IPS DF 4.7 (cell line): ENCODE measurements at regions not wholly inside any gene's neighbourhood (a gene's known extent, or its start where the extent isn't known, plus 50 kb on each side); places are given as distances from the start of the nearest gene placed in this dataset.

Experiments
- DNase-seq: peaks from one replicate; pipeline ENCODE4 v3.0.0-alpha.2; 2013; ENCODE audit warnings: low spot score; ENCODE audit errors: extremely low read depth

DNA sequence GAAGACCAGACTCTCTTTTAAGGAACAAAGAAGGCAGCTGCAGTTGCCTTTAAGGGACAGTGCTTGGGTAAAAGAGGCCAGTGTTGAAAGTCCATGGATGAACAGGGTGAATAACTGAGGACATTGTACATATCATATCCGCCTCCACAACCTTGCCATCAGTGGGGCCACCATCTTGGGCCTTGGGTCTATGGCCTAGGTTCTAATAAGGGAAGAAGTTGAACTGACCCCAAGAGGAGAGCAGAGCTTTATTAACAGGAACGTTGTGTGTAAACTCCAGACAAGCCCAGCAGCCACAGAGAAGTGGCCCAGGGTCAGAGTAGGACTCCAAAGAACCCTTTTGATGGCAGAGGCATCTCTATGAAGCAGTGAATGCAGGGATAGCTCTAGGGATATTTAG is 332.8 kb downstream of the CYP26B1 start:
- no peak for DNase-seq

DNA sequence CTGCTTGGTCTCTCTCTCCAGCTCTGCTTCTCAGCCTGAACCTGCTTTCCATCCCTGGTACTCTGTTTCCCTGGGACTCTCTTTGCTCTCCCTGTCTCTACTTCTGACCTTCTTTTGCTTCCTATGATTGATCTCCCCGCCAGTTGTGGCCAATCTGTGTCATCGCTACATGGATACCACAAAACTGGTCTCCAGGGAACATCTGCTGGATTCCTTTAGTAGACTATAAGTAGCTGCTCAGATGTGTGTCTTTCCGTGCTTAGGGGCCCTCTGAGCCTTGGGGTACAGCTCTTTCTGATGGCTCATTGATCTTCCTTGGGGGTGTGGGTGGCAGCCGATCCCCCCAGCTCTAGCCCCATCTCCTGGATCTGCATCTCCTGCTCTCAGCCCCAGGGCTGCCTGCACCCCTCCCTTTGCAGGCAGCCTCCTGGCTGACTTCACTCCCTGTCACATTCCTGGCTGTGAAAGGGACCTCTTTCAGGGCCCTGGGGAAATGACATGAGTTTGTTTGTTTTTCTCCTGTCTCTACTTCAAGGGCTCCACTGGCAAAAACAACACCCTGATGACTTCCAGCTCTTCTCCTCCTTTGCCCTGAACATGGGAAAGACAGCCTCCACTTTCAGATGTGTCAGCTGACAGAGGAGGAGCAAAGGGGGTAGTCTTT is 333.7 kb downstream of the CYP26B1 start:
- no peak for DNase-seq

DNA sequence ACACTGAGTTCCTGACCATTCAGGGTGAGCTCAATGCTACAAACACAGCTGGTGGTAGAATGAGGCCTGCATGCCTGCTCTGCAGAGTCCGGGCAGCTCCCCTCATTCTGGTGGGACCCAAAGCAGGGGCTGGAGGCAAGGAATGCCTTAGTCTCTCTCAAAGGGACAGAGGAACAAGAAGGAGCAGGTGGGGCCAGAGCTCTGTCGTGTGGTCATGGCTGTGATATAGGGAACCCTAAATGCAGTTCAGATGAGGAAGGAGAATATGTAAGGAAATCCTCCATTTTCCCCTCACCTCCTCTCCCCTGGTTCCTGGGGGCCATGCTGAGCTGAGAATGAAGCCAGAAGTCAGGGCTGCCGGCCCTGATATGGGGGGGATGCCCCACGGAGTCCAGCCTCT is 334.3 kb downstream of the CYP26B1 start:
- DNase-seq, result no peak

DNA sequence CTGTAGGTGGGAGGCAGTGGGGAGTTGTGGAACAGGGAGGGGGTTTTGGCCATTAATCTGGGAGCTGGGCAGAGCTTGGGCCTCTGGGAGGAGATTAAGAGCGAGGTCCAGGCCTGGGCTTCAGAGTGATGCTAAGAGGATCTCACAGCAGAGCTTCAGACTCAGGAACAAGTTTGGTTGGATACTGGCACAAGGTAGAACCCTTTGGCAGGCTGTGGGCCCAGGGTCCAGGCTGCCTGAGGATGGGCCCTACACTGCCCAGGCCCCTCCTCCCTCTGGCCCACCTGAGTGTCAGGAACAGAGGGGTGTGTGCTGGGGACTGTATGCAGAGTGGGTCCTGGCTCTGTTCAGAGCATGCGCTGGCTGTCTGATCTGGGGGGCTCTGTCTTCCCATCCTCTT is 334.9 kb downstream of the CYP26B1 start:
- DNase-seq, result no peak

DNA sequence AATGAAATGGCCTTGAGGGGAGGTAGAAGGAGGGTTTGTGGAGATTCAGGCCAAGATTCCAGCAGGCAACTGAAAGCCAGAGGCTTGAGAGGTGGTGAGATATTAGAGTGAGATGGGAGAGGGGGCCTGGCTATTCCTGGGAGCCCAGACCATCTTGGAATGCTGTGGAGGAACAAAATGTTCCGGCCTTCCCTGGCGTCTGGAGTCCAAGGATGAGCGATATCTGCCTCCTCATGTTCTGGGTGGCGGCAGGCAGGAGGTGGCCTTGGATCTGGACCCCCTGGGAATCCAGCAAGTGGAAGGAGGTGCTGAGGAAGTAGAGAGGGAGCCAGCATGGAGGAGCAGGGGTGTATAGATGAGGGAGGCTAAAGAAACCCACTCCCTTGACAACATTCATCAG is 335.9 kb downstream of the CYP26B1 start:
- no peak for DNase-seq

DNA sequence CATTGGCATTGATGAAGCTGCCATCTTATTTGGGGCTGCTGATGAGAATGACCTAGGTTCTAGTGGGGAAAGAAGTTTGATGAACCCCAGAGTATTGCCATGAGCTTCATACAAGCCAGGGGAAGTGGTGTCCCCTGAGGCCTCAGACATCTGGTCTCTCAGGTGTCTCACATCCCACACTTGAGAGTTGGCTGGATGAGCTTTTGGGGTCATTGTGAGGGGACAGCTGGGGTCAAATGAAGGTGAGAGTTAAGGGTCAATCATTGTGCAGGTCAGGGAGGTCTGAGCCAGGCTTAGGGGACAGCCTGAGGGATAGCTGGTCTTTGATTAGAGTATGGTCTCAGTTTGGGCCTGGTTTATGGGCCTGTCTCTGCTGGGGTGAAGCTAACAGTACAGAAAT is 336.5 kb downstream of the CYP26B1 start:
- no peak for DNase-seq

DNA sequence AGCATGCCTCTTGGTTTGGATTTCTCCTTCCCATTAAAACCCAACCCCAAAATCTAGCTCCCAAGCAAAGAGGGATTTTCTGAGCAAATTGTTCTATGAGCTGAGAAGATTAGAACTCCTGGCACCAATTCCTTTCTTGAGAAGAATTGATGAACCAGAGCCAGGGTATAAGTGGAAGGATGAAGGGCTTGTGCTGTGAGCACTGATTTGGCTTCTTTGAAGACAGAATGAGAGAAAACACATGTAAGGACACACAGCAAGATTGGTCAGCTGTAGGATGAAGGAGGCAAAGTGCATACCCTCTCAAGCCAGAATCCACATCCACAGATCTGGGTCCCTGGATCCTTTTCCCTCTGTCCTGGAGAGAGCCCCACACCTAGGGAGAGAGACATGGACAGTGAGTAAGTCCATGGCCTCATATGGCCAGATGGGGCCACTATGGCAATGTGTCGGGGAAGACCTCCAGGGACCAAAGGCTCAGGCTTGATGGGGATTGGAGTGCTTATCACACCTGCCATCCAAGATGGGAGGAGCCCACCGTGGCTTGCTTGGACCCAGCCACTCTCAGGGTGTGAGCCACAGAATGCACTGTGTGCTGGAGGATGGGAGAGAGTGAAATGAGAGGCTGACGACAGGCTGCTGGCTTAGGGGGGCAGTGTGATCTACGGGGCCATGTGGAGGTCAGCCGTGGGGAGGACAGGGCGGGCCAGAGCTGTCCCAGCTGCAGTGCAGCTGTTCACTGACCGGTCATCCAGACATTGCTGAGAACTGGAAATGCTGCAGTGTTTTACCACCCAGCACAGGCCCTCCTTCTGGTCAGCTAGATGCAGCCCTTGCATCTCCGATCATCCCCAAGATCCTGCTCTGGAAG is 339.8 kb downstream of the CYP26B1 start:
- no peak for DNase-seq

DNA sequence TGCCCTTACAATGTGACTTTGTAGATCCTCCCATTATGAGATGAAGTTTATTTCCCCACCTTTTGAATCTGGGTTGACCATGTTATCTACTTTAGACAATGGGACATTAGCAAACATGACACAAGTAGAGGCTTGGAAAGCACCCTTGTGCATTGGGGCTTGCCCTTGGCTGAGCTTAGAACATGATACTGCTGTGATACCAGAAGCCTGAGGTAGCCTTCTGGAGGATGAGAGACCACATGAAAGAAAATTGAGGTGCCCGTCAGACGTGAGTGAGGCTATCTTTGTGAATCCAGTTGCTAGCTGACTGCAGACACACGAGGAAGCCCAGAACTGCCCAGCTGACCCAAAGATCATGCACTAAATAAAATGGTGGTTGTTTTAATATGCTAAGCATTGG is 341.2 kb downstream of the CYP26B1 start:
- no peak for DNase-seq

DNA sequence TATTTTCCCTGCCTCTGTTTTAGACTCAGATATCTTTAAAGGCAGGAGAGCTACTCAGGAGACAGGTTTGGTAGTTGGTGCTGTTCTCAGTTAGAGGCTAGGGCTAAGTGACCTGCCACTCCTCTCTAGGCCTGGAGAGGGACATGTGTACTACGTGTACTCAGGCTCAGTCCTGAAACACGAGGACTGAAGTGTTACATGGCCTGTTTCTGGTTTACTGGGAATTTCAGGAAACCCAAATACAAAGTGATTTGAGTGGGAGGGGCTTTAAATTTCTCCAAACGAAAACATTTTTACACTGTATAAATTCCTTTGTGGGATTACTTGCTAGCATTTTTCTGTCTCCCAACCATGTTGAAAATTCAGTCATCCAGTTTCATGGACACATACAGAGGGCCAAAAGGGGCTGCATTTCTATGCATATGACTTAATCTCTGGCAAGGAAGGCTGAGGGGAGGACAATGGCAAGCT is 343.3 kb downstream of the CYP26B1 start:
- no peak for DNase-seq

DNA sequence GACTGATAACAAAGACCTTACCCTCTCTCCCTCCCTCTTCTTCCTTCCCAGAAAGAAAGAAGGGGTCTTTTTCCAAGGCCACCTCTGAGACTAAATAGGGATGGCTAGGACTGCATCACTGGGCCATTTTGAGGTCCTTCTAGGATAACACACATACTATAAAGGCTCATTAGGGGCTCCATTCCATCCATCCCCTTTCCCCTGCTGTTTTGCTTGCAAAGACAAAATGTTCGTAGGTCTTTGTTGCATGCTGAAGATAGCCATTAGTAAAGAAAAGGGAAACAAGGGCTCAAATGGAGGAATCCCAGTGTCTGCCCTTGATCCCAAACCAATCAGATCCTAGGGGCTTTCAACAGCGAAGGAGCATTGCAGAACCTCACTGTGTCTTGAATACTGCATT is 344.3 kb downstream of the CYP26B1 start:
- DNase-seq, result no peak

DNA sequence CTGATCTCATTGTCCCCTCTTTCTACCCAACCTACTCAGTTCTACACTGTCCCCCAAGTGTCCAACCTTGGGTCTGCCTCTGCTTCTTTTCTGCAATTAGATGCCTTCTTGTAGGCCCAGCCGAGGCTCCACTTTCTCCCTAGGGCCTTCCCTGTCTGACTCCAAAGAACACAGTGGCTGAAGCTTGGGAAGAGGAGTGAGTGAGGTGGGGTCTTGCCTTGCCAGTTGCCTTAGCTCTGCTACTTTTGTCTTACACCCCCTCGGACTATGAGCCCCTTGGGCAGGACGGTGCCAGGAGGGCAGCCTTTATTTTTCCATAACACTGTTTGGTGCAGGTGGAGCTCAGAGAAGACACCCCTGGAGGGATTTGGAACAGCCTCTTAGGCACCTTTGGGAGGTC is 345.1 kb downstream of the CYP26B1 start:
- no peak for DNase-seq

DNA sequence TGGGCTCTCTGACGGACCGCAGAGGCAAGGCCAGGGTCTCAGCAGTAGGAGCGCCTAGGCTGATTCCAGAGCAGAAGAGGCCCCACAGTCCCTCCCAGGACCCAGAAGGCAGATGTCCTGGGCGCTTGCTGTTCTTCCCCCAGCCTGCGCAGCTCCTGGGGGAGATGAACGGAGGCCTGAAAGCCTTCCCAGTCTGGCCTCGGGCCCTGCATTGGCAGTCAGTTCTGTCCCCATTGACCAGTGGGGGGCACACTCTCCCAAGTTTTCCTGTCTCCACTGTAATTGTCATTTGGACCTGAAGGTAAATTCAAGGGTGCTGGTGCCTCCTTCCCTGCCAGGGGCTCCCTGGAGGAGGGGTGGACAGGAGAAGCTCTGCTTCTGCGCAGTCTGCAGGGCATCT is 345.7 kb downstream of the CYP26B1 start:
- DNase-seq, result peak; percentile 49

DNA sequence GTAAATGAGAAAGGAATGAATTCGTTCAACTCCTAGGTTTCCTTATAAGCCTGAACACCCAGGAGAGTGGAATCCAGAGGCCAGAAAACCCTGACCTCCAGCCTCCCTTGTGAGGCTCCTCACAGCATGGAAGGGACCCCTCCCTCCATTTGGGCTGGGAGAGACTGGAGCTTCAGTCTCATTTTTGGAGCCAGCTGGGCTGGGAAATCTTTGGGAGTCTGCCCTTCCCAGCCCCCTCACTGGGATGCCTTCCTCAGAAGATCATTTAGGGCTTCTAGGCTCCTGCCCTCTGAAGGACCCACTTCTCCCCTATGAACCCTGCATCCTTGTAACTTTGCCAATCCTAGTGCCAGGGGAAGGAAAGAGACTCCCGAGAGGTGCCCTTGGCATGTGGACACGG is 346.1 kb downstream of the CYP26B1 start:
- no peak for DNase-seq

DNA sequence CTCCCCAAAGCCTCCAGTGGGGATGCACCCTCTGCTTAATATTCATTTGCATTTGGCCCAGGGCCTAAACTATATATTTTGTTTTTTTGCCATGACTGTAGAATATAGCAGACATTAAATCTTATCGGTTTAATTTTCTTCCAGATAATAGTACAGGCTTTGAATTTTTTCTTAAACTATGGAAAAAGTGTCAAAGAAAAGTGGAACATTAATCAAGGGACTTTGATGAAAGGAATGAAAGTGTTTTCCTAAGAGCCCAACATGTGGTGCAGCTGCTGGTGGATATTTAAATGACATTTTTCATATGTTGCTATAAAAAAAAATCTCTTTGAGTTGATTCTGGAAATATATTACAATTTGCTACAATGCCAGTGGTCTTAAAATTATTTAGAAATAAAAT is 346.8 kb downstream of the CYP26B1 start:
- DNase-seq, result no peak

DNA sequence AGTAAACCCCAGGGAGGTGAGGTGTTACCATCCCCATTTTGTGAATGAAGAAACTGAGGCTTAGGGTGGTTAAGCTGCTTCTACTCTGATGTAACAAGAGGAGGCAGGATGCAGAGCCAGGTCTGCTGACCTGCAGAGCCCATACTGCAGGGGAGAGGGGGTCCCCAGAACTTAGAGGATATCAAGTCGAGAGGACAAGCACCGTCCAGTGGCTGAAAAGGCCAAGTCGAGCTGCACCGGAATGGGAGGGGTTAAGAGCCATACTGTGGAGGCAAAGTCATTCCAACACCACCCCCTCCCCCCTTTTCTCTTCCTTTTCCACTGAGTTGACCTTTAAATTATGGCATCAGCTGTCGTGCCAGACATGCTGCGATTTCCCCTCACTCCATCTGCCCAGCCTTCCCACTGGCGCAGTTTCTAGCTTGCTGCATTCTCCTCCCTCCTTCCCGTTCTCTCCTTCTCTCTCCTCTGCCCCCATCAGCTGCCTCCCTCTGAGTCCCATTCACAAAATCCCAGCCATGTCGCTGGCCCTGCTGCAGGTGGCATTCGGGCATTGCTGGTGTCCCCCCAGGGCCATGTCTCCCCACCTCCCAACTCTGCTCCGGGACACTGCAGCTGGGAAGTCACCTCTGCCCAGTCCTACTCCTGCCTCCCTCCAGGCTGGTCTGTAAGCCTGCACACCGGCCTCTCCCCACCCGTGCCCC is 346.9 kb downstream of the DYSF start:
- no peak for DNase-seq

DNA sequence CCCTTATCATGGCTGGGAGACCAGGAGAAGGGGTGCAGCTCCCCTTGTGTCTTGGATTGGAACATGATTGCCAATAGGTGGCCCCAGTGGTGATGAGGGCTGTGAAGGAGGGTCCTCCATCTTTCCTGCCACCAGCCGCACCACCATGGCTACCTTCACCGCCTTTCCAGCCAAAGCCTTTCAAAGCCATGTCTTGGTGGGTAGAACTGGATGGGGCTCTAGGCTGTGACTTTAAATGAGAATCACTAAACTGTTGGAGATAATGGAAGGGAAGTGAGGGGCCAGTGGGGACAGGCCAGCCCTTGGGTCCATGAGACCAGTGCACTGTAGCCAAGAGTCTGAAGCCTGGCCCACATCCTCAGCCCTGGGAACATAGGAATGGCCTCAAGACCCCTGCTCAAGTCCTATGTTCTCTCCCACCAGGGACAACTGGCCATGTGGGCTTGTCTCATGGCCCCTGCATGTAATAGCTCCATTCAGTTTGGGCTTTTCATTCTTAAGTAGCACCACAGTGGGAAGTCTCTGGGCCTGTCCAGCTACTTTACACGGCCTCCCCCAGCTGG is 345.7 kb downstream of the DYSF start:
- DNase-seq, result no peak

DNA sequence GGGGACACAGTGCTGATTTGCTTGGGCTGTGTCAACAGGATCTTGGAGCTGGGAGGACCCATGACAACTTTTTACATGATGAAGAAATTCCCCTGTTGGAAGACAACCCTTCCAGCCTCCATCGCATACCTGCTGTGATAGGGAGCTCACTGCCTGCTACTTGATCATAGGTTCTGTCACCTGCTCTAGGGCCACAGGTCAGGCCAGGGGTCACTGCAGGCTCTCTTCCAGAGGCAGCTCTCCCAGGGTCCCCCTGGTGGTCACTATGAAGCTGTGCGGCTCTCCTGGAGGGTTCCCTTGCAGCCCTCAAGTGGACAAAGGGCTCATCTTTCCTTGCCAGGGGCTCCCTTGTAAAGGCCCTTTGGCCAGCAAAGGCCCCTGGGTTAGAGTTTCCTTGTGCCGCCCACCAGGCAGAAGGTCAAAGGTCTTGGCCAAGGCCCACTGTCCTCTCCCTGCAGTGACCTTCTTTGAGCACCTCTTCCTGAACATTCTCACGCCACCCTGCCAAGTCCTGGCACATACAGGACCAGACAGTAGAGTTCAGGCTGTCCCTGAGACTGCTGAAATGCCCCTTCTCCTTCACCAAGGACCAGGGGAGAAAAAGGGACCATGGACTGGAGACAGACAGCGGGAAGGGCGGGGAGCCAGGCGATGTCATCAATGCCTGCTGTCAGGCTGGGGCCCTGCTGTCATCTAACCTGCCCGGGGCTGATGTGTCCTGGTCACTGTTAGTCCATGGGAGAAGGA is 345.1 kb downstream of the DYSF start:
- DNase-seq, result peak; percentile 38

DNA sequence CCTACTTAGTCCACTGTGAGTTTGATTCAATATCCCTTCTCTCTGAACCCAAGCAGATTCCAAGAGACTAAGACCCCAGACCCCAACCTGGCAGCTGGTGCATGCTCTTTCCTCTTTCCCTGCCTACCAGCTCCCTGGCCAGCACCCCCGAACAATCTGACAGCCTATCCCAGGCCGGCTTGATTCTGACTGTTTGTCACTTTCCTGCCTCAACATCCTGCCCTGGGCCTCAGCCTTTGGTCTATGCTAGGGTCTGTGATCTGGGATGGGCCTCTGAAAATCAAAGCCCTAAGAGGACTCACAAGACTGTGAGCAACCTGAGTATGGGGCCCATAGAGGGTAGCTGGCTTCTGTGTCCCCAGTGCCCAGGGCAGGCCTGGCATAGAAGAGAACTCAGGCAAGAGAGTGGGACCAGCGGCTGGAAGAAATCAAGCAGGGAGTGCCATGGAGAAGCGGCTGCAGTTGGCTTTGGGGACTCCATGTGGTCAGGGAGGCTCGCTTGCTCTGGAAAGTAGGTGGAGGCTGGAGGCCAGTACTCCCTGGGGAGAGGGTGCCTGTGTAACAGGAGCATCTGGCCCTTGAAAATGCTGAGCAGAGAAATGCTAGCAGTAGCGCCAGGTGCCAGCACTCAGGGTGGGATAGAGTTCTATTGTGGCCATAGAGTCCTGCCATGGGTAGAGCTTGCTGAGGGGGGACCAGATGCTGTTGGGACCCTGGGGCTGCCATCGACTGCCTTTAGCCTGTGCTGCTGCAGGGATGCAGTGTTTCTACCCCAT is 343.9 kb downstream of the DYSF start:
- no peak for DNase-seq

DNA sequence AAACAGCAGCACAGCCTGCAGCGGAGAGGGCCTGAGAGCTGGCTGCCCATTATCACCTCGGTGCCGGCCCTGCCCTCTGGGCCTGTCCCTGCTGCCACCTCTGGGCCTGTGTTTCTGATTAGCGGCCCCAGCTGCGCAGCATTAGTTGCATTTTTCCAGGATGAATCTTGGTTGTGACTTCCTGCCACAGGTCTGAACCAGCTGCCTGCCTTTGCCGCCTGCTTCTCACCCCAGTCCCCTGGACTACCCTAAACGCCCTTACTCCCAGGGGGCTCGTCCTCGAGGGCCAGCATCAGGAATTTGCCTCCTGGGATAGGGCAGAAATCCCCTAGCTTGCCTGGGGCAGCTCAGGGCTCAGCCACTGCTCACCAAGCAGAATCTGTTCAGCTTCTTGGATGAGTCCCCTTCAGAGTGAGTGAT is 342.8 kb downstream of the DYSF start:
- no peak for DNase-seq

DNA sequence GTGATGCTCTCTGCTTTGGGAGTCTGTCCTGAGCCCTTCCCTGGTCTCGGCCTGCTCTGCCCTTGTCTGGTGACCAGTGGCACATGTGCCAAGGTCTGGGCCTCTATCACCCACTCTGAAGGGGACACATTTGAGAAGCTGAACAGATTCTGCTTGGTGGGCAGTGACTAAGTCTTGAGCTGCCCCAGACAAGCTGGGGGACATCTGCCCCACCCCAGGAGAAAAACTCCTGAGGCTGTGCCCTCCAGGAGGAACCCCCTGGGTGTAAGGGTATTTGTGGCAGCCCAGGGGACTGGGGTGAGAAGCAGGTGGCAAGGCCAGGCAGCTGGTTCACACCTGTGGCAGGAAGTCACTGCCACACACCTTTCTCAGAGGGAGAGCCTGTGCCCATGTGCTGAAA is 342.1 kb downstream of the DYSF start:
- no peak for DNase-seq
